GM12878 (cell line): ENCODE measurements at regions not wholly inside any gene's neighbourhood (a gene's known extent, or its start where the extent isn't known, plus 50 kb on each side); places are given as distances from the start of the nearest gene placed in this dataset.

Experiments used
- ATAC-seq: fragments of 200-7000 bp; cut with Tn5 transposase; 3 replicates; pipeline ENCODE4 v1.9.1; 2020; ENCODE audit warnings: mild to moderate bottlenecking, moderate library complexity
- BruUV-seq: library from RNA; stranded (reverse); fragments of 400-500 nt; replicated peaks from 2 replicates; lab custom pipeline; 2021; lab: Mats Ljungman, UMichigan
- CTCF ChIA-PET: fragments of 300-600 bp; sonication (Branson Sonifier 250); formaldehyde crosslinking; extraction: SDS; loops from one replicate; lab custom pipeline; 2021; ENCODE audit warnings: inconsistent platforms; lab: Yijun Ruan, JAX
- POLR2A ChIA-PET: fragments of 350-600 bp; formaldehyde crosslinking; extraction: SDS; loops from one replicate; lab custom pipeline; 2021; ENCODE audit warnings: inconsistent platforms; lab: Charles Lee
- RAD21 ChIA-PET: fragments of 300-600 bp; sonication (Branson Sonifier 250); formaldehyde crosslinking; loops from one replicate; lab custom pipeline; 2023; ENCODE audit warnings: antibody characterized with exemption; ENCODE audit not compliant: unreplicated experiment; lab: Charles Lee
- SMC1A ChIA-PET: fragments of 300-600 bp; sonication (Branson Sonifier 250); formaldehyde crosslinking; loops from one replicate; lab custom pipeline; 2023; ENCODE audit not compliant: unreplicated experiment, uncharacterized antibody; lab: Charles Lee
- DNase-seq: peaks from one replicate; pipeline ENCODE4 v3.0.0-alpha.2; 2011; ENCODE audit warnings: low read depth, low spot score
- FAIRE-seq: peaks from 3 replicates; lab custom pipeline; 2011; peaks lifted over from hg19 to GRCh38; lab: Jason Lieb, UNC
- H2AFZ ChIP-seq: 2 replicates; pipeline ENCODE4 v1.6.0; 2011; ENCODE audit warnings: low read depth, low read length, control low read depth; ENCODE audit not compliant: control insufficient read depth
- H3K27ac ChIP-seq: 2 replicates; pipeline ENCODE4 v1.5.1; 2011; ENCODE audit warnings: control low read depth; ENCODE audit not compliant: control insufficient read depth, insufficient read depth
- H3K27me3 ChIP-seq, 2 experiments: replicated peaks in 1 of 2; 2 replicates each; pipeline versions ENCODE4 v1.6.0 to v1.6.1; 2011; ENCODE audit warnings: low read length in 1 of 2; ENCODE audit not compliant: control insufficient read depth in 2 of 2, insufficient read depth in 2 of 2
- H3K36me3 ChIP-seq, 2 experiments: 2 replicates each; pipeline ENCODE4 v1.5.1; 2011; ENCODE audit warnings: low read length in 1 of 2; ENCODE audit not compliant: control insufficient read depth in 2 of 2, insufficient read depth in 2 of 2
- H3K4me1 ChIP-seq: 2 replicates; pipeline ENCODE4 v1.6.1; 2011; ENCODE audit warnings: mild to moderate bottlenecking, low read length, moderate library complexity, mixed read lengths; ENCODE audit not compliant: control insufficient read depth, insufficient read depth
- H3K4me2 ChIP-seq: 2 replicates; pipeline ENCODE4 v1.6.0; 2011; ENCODE audit warnings: control low read depth; ENCODE audit not compliant: control insufficient read depth, insufficient read depth
- H3K4me3 ChIP-seq: fragments of 200-600 bp; sonication (generic); 2 replicates; pipeline ENCODE4 v1.5.1; 2016
- H3K79me2 ChIP-seq: 2 replicates; pipeline ENCODE4 v1.6.0; 2011; ENCODE audit warnings: low read length; ENCODE audit not compliant: control insufficient read depth, insufficient read depth
- H3K9ac ChIP-seq: 2 replicates; pipeline ENCODE4 v1.8.0; 2011; ENCODE audit warnings: low read length, control low read depth, mixed read lengths; ENCODE audit not compliant: control insufficient read depth, insufficient read depth
- H3K9me3 ChIP-seq: replicated peaks from 3 replicates; pipeline ENCODE4 v1.5.1; 2011; ENCODE audit warnings: mild to moderate bottlenecking, low read length; ENCODE audit not compliant: control insufficient read depth, insufficient read depth
- H4K20me1 ChIP-seq: 2 replicates; pipeline ENCODE4 v1.6.0; 2011; ENCODE audit not compliant: control insufficient read depth, insufficient read depth
- CHD2 ChIP-seq: IDR thresholded peaks from 2 replicates; pipeline ENCODE4 v1.6.1; 2011; ENCODE audit warnings: low read depth, low read length, improper control_type of control experiment, borderline replicate concordance
- CHD4 ChIP-seq: fragments of 200-600 bp; sonication (generic); IDR thresholded peaks from 2 replicates; pipeline ENCODE4 v1.6.1; 2016; ENCODE audit warnings: mild to moderate bottlenecking
- MXI1 ChIP-seq: fragments of 150-350 bp; IDR thresholded peaks from 2 replicates; pipeline ENCODE4 v1.6.1; 2011; ENCODE audit warnings: low read depth, mild to moderate bottlenecking, inconsistent platforms, low read length, improper control_type of control experiment
- PRDM15 ChIP-seq: fragments of 450-650 bp; formaldehyde crosslinking; IDR thresholded peaks from 2 replicates; pipeline ENCODE4 v1.4.0; 2020; ENCODE audit warnings: mild to moderate bottlenecking, moderate library complexity
- RUNX3 ChIP-seq: IDR thresholded peaks from 2 replicates; pipeline ENCODE4 v1.6.1; 2012; ENCODE audit warnings: low read length, inconsistent platforms
- SMC3 ChIP-seq: IDR thresholded peaks from 2 replicates; pipeline ENCODE4 v1.6.1; 2011; ENCODE audit warnings: low read length, improper control_type of control experiment, borderline replicate concordance
- ZNF217 ChIP-seq: fragments of 450-650 bp; IDR thresholded peaks from 2 replicates; pipeline ENCODE4 v1.6.1; 2017; ENCODE audit warnings: antibody characterized with exemption, mild to moderate bottlenecking
- ZNF384 ChIP-seq: IDR thresholded peaks from 2 replicates; pipeline ENCODE4 v1.6.1; 2012; ENCODE audit warnings: low read depth, mild to moderate bottlenecking, low read length, improper control_type of control experiment, borderline replicate concordance
- WGBS: methylation state at CpG from one replicate; pipeline ENCODE4 v1.1.6; 2016; ENCODE audit warnings: low lambda C conversion rate; ENCODE audit not compliant: insufficient replicate concordance, insufficient coverage; ENCODE audit errors: missing lambda C conversion rate; 5-methylcytosine and 5-hydroxymethylcytosine counted together
- in situ Hi-C: fragments of 300-500 bp; cut with MboI; formaldehyde crosslinking; loops from 9 replicates; pipeline ENCODE4 v1.14.3; 2018; ENCODE audit warnings: mixed read lengths
- intact Hi-C: fragments of 100-400 bp; cut with micrococcal nuclease; formaldehyde crosslinking; loops from one replicate; pipeline ENCODE4 v1.14.2; 2022; ENCODE audit not compliant: unreplicated experiment

DNA sequence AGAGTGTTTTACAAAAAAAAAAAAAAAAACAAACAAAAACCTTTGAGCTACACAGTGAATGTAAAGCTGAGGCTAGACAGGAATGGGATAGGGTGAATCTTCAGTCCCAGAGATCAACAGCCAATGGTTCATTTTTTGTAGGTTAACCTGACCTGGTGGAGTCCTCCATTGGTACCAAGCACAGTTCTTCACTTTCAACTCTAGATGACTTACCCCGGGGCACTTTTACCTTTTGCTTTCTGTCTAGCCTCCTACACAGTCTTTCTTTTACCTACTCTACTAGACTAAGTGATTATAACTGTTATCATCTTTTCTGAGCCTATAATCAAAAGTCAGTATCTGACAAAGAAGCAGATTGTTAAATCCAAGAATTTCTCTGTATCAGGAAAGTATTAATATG is 50.9 kb downstream of the ANXA2R start (continued):
- TF ChIP-seq PRDM15 (CRISPR knock-in tag), result no peak
- TF ChIP-seq, all 136 proteins: peak for 0

DNA sequence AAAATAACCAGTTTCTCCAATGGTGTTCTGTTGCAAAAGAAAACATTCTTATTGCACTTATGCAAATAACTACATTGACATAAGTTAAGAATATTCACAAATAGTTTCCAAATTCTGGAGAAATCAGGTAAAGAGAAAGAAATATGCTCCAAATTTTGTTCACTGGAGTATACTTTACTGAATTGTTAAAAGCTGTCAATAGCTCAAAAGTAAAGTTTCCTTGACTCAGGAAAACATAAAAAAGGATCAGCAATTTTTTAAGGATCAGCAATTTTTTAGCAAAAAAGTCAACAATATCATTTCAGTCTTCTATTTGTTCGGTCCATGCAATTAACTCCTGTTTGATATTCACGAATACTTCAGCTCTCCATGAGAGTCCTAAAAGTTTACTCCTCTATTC is 51.6 kb downstream of the ANXA2R start:
- ChIA-PET RAD21 (interaction anchor here (1.3 kb wide), 1 partner anchor 80 kb away, joined by 6 read pairs; no protein-coding TSS in a partner anchor), SMC1A (interaction anchor here (1.1 to 1.4 kb wide), 7 partner anchors 18 to 79 kb away, joined by 3 to 7 read pairs (median 3); no protein-coding TSS in a partner anchor), CTCF (interaction anchor here (0.6 to 3.2 kb wide), 10 partner anchors 19 to 185 kb away, joined by 3 to 12 read pairs (median 3); no protein-coding TSS in a partner anchor), POLR2A (no interaction called here)
- Histone ChIP-seq H3K4me1 (peaks cover 7% of the 10 kb centered on the region), H4K20me1 (no peaks in the 10 kb centered on the region), H3K9ac (no peak overlapping the region), H3K27me3 (no peaks in the 10 kb centered on the region), H2AFZ (no peak overlapping the region), H3K4me2 (no peak overlapping the region), H3K9me3 (no peaks in the 10 kb centered on the region; the same call in 2 of the 3 replicates), H3K79me2 (peaks cover 4% of the 10 kb centered on the region), H3K36me3 (no peaks in the 10 kb centered on the region), H3K4me3 (no peak overlapping the region), H3K27ac (no peak overlapping the region)
- DNase-seq (no peak), FAIRE-seq (no peak), ATAC-seq (no peak)
- in situ Hi-C loops, result no loop called here
- intact Hi-C loops, result no loop called here
- no TSS peak for BruUV-seq
- TF ChIP-seq ZNF384, result no peak
- no peak for TF ChIP-seq SMC3
- TF ChIP-seq CHD4, result no peak
- TF ChIP-seq MXI1, result no peak
- TF ChIP-seq ZNF217, result no peak
- no peak for TF ChIP-seq CHD2
- TF ChIP-seq RUNX3, result no peak
- 100% methylated on average over 2 of the region's 2 CpGs for WGBS
